HCT116 (cell line): ENCODE measurements at regions not wholly inside any gene's neighbourhood (a gene's known extent, or its start where the extent isn't known, plus 50 kb on each side); places are given as distances from the start of the nearest gene placed in this dataset.
"Not testable (repeated sequence)": the region's sequence is repeated elsewhere in the genome, so short reads cannot be mapped to it uniquely, and the experiment has no call there.

ENCODE experiments used
- ATAC-seq: fragments of 200-7000 bp; cut with Tn5 transposase; 2 replicates; pipeline ENCODE4 v1.9.1; 2020; ENCODE audit warnings: mild to moderate bottlenecking, moderate library complexity
- BruUV-seq: library from RNA; stranded (reverse); fragments of 400-500 nt; replicated peaks from 2 replicates; lab custom pipeline; 2021; lab: Mats Ljungman, UMichigan
- CTCF ChIA-PET: fragments of 300-600 bp; sonication (Branson Sonifier 250); formaldehyde crosslinking; loops from one replicate; lab custom pipeline; 2021; ENCODE audit warnings: antibody characterized with exemption; lab: Charles Lee
- POLR2A ChIA-PET: fragments of 300-600, 350-600 bp; sonication (Branson Sonifier 250); formaldehyde crosslinking; loops from one replicate; lab custom pipeline; 2021; ENCODE audit warnings: antibody characterized with exemption; lab: Charles Lee
- RAD21 ChIA-PET, 2 experiments: fragments of 300-600 bp; sonication (Branson Sonifier 250); formaldehyde crosslinking; loops; one replicate each; lab custom pipeline; 2023; ENCODE audit warnings: low total read pairs in 2 of 2; ENCODE audit not compliant: uncharacterized antibody in 2 of 2, unreplicated experiment in 2 of 2, low non-redundant PET in 1 of 2; lab: Charles Lee
- DNase-seq: peaks from one replicate; pipeline ENCODE4 v3.0.0-alpha.2; 2010; ENCODE audit warnings: low read depth, low spot score
- H2AFZ ChIP-seq: fragments of 200-600 bp; shearing (Covaris generic), sonication (generic); 2 replicates; pipeline ENCODE4 v1.6.1; 2017; ENCODE audit warnings: low read depth, mixed run types, mixed read lengths, antibody characterized with exemption, low read length; ENCODE audit not compliant: poor library complexity, severe bottlenecking
- H3K27ac ChIP-seq: 2 replicates; pipeline ENCODE4 v1.5.1; 2012; ENCODE audit warnings: low read depth, low read length
- H3K27me3 ChIP-seq: fragments of 200-600 bp; sonication (generic); 2 replicates; pipeline ENCODE4 v1.6.1; 2016; ENCODE audit warnings: mixed run types, low read length, mixed read lengths; ENCODE audit not compliant: insufficient read depth
- H3K36me3 ChIP-seq, 2 experiments: fragments of 200-500 bp in 1 of 2; fragments of 200-600 bp in 1 of 2; sonication (Bioruptor generic) in 1 of 2; sonication (generic) in 1 of 2; 2 replicates each; pipeline versions ENCODE4 v1.5.1 to v1.6.1; 2014 to 2016; ENCODE audit warnings: low read length in 2 of 2, inconsistent platforms in 1 of 2, mixed read lengths in 1 of 2, mixed run types in 1 of 2; ENCODE audit not compliant: insufficient read depth in 2 of 2, control insufficient read depth in 1 of 2
- H3K4me1 ChIP-seq, 2 experiments: fragments of 200-600 bp in 1 of 2; sonication (generic) in 1 of 2; 2 replicates each; pipeline versions ENCODE4 v1.5.1 to v1.6.1; 2012 to 2017; ENCODE audit warnings: low read length in 2 of 2, inconsistent platforms in 1 of 2, mild to moderate bottlenecking in 1 of 2, mixed read lengths in 1 of 2, mixed run types in 1 of 2, moderate library complexity in 1 of 2; ENCODE audit not compliant: insufficient read depth in 2 of 2, control insufficient read depth in 1 of 2
- H3K4me2 ChIP-seq: fragments of 200-600 bp; sonication (generic); 2 replicates; pipeline ENCODE4 v1.6.1; 2017; ENCODE audit warnings: mixed run types, low read length, mixed read lengths
- H3K4me3 ChIP-seq, 2 experiments: fragments of 200-600 bp in 1 of 2; sonication (generic) in 1 of 2; replicated peaks in 1 of 2; 2 replicates each; pipeline ENCODE4 v1.5.1; 2011 to 2016; ENCODE audit warnings: low read length in 2 of 2, control low read depth in 1 of 2, low read depth in 1 of 2, mild to moderate bottlenecking in 1 of 2, mixed read lengths in 1 of 2, mixed run types in 1 of 2
- H3K79me2 ChIP-seq: fragments of 200-600 bp; sonication (generic); 2 replicates; pipeline ENCODE4 v1.6.1; 2017; ENCODE audit warnings: mild to moderate bottlenecking, mixed run types, low read length, moderate library complexity, mixed read lengths; ENCODE audit not compliant: insufficient read depth
- H3K9ac ChIP-seq: fragments of 200-600 bp; sonication (generic); 2 replicates; pipeline ENCODE4 v1.6.1; 2016; ENCODE audit warnings: low read length, mixed read lengths
- H3K9me2 ChIP-seq: fragments of 200-600 bp; sonication (generic), shearing (Covaris generic); 2 replicates; pipeline ENCODE4 v1.6.1; 2017; ENCODE audit warnings: mixed run types, mild to moderate bottlenecking, moderate library complexity; ENCODE audit not compliant: insufficient read depth
- H3K9me3 ChIP-seq, 2 experiments: fragments of 200-500 bp in 1 of 2; fragments of 200-600 bp in 1 of 2; sonication (Bioruptor generic) in 1 of 2; sonication (generic) in 1 of 2; 2 replicates each; pipeline ENCODE4 v1.6.1; 2014 to 2017; ENCODE audit warnings: low read length in 2 of 2, mixed read lengths in 2 of 2, inconsistent platforms in 1 of 2, low read depth in 1 of 2, mild to moderate bottlenecking in 1 of 2, mixed run types in 1 of 2, moderate library complexity in 1 of 2; ENCODE audit not compliant: control insufficient read depth in 1 of 2, insufficient read depth in 1 of 2
- H4K20me1 ChIP-seq: fragments of 200-600 bp; sonication (generic), shearing (Covaris generic); 2 replicates; pipeline ENCODE4 v1.6.1; 2017; ENCODE audit warnings: mixed run types, mild to moderate bottlenecking, moderate library complexity; ENCODE audit not compliant: insufficient read depth
- ATF3 ChIP-seq: IDR thresholded peaks from 2 replicates; pipeline ENCODE4 v1.6.1; 2012
- CBX3 ChIP-seq: IDR thresholded peaks from 2 replicates; pipeline ENCODE4 v1.6.1; 2012; ENCODE audit warnings: low read depth
- EGR1 ChIP-seq: IDR thresholded peaks from 2 replicates; pipeline ENCODE4 v1.6.1; 2012; ENCODE audit warnings: low read depth
- ELF1 ChIP-seq: IDR thresholded peaks from 2 replicates; pipeline ENCODE4 v1.6.1; 2012; ENCODE audit warnings: low read depth, borderline replicate concordance
- EZH2 ChIP-seq: fragments of 200-600 bp; sonication (generic); IDR thresholded peaks from 2 replicates; pipeline ENCODE4 v1.6.1; 2017; ENCODE audit warnings: antibody characterized with exemption, mixed run types
- FOSL1 ChIP-seq: IDR thresholded peaks from 2 replicates; pipeline ENCODE4 v1.6.1; 2012; ENCODE audit warnings: low read depth
- JUND ChIP-seq: IDR thresholded peaks from 2 replicates; pipeline ENCODE4 v1.6.1; 2012
- MAX ChIP-seq: IDR thresholded peaks from 2 replicates; pipeline ENCODE4 v1.6.1; 2012
- POLR2A ChIP-seq: IDR thresholded peaks from 2 replicates; pipeline ENCODE4 v1.7.0; 2011; ENCODE audit warnings: borderline replicate concordance; ENCODE audit not compliant: insufficient read depth, insufficient read length; ENCODE audit errors: extremely low read depth
- POLR2AphosphoS5 ChIP-seq: IDR thresholded peaks from 2 replicates; pipeline ENCODE4 v1.6.1; 2011; ENCODE audit warnings: mild to moderate bottlenecking, low read depth, low read length, moderate library complexity
- SIN3A ChIP-seq: IDR thresholded peaks from 2 replicates; pipeline ENCODE4 v1.6.1; 2012; ENCODE audit warnings: low read depth
- SP1 ChIP-seq: IDR thresholded peaks from 2 replicates; pipeline ENCODE4 v1.6.1; 2012; ENCODE audit warnings: low read depth
- YY1 ChIP-seq: IDR thresholded peaks from 2 replicates; pipeline ENCODE4 v1.6.1; 2011; ENCODE audit warnings: low read length, low read depth, moderate library complexity, mild to moderate bottlenecking; ENCODE audit not compliant: insufficient replicate concordance; ENCODE audit errors: extremely low read depth
- intact Hi-C: fragments of 100-400 bp; cut with micrococcal nuclease; formaldehyde crosslinking; loops from 2 replicates; pipeline ENCODE4 v1.10.0; 2022

GRCh38 chr6:6962699-6963098 lies 145.1 kb upstream of the RREB1 start:
- TF ChIP-seq MAX (no peak), SIN3A (no peak), EZH2 (no peak), YY1 (no peak), SP1 (no peak), JUND (no peak), POLR2A (no peak), ATF3 (no peak), POLR2AphosphoS5 (no peak), CBX3 (no peak), EGR1 (no peak), ELF1 (no peak), FOSL1 (no peak)
- Histone ChIP-seq H4K20me1 (no peaks in the 10 kb centered on the region), H3K4me1 (no peaks in the 10 kb centered on the region; a peak in 1 of 4 replicates), H3K27me3 (no peaks in the 10 kb centered on the region), H3K79me2 (no peaks in the 10 kb centered on the region), H3K9me2 (no peaks in the 10 kb centered on the region), H3K9ac (no peak overlapping the region), H2AFZ (no peak overlapping the region), H3K4me3 (no peak overlapping the region), H3K9me3 (no peaks in the 10 kb centered on the region), H3K27ac (no peak overlapping the region), H3K4me2 (no peak overlapping the region), H3K36me3 (no peaks in the 10 kb centered on the region)
- ATAC-seq (no peak), DNase-seq (no peak)
- no TSS peak for BruUV-seq
- ChIA-PET RAD21 (no interaction called here), POLR2A (no interaction called here), CTCF (no interaction called here)
- intact Hi-C loops: no loop called here

GRCh38 chr6:6963390-6963789 lies 144.4 kb upstream of the RREB1 start:
- DNase-seq, H3K27me3 ChIP-seq, H3K9me3 ChIP-seq, H2AFZ ChIP-seq, H3K36me3 ChIP-seq, CTCF ChIA-PET, RAD21 ChIA-PET, H3K4me3 ChIP-seq, H4K20me1 ChIP-seq, H3K4me2 ChIP-seq, H3K9me2 ChIP-seq, POLR2A ChIA-PET, H3K27ac ChIP-seq, intact Hi-C loops, BruUV-seq, H3K79me2 ChIP-seq, H3K4me1 ChIP-seq, H3K9ac ChIP-seq, ATAC-seq: not testable (repeated sequence)
